ENCODE measurements at regions not wholly inside any gene's neighbourhood (a gene's known extent, or its start where the extent isn't known, plus 50 kb on each side); places are given as distances from the start of the nearest gene placed in this dataset.

- DNase-seq (ENCODE audit: low spot score) = no peak
Measured at GRCh38 chr12:89185181-89185580, 167.1 kb downstream of the DUSP6 start.

- DNase-seq (ENCODE audit: low spot score) = peak; percentile 24
Measured at GRCh38 chr12:89183985-89184435, 168.3 kb downstream of the DUSP6 start.

- peak; percentile 20 for DNase-seq (ENCODE audit: low spot score)
Measured at GRCh38 chr12:89181271-89181920, 170.9 kb downstream of the DUSP6 start.

- no peak for DNase-seq (ENCODE audit: low spot score)
Measured at GRCh38 chr12:89180496-89180895, 171.8 kb downstream of the DUSP6 start.

- DNase-seq (ENCODE audit: low spot score) = no peak
Measured at GRCh38 chr12:89179983-89180382, 172.3 kb downstream of the DUSP6 start.

- no peak for DNase-seq (ENCODE audit: low spot score)
Measured at GRCh38 chr12:89179245-89179644, 173.1 kb downstream of the DUSP6 start.

- DNase-seq (ENCODE audit: low spot score) = no peak
Measured at GRCh38 chr12:89177802-89178395, 174.4 kb downstream of the DUSP6 start.

GRCh38 chr12:89176676-89177075, 175.6 kb downstream of the DUSP6 start:
- DNase-seq (ENCODE audit: low spot score) = no peak

GRCh38 chr12:89173678-89174077, 178.6 kb downstream of the DUSP6 start:
- no peak for DNase-seq (ENCODE audit: low spot score)

GRCh38 chr12:89173096-89173495, 179.2 kb downstream of the DUSP6 start:
- no peak for DNase-seq (ENCODE audit: low spot score)

- no peak for DNase-seq (ENCODE audit: low spot score)
Measured at GRCh38 chr12:89172224-89172623, 180.1 kb downstream of the DUSP6 start.

- DNase-seq (ENCODE audit: low spot score) = no peak
Measured at GRCh38 chr12:89169321-89169720, 183.0 kb downstream of the DUSP6 start.

GRCh38 chr12:89167986-89168385, 184.3 kb downstream of the DUSP6 start:
- DNase-seq (ENCODE audit: low spot score) = no peak

GRCh38 chr12:89166525-89166934, 185.8 kb downstream of the DUSP6 start:
- DNase-seq (ENCODE audit: low spot score) = no peak

- DNase-seq (ENCODE audit: low spot score) = no peak
Measured at GRCh38 chr12:89166121-89166520, 186.2 kb downstream of the DUSP6 start.

- DNase-seq (ENCODE audit: low spot score) = no peak
Measured at GRCh38 chr12:89165703-89166102, 186.6 kb downstream of the DUSP6 start.

GRCh38 chr12:89163918-89164317, 188.4 kb downstream of the DUSP6 start:
- no peak for DNase-seq (ENCODE audit: low spot score)

- peak; percentile 60 for DNase-seq (ENCODE audit: low spot score)
Measured at GRCh38 chr12:89162589-89163261, 189.6 kb downstream of the DUSP6 start.

GRCh38 chr12:89161557-89161956, 190.7 kb downstream of the DUSP6 start:
- no peak for DNase-seq (ENCODE audit: low spot score)

GRCh38 chr12:89160716-89161123, 191.6 kb downstream of the DUSP6 start:
- DNase-seq (ENCODE audit: low spot score) = peak; percentile 36

- no peak for DNase-seq (ENCODE audit: low spot score)
Measured at GRCh38 chr12:89157413-89157812, 194.9 kb downstream of the DUSP6 start.

- no peak for DNase-seq (ENCODE audit: low spot score)
Measured at GRCh38 chr12:89156862-89157262, 195.4 kb downstream of the DUSP6 start.

GRCh38 chr12:89156340-89156739, 196.0 kb downstream of the DUSP6 start:
- DNase-seq (ENCODE audit: low spot score) = no peak

All from AG08396 (cell line).